Keratinocyte (primary cell): ENCODE measurements at regions not wholly inside any gene's neighbourhood (a gene's known extent, or its start where the extent isn't known, plus 50 kb on each side); places are given as distances from the start of the nearest gene placed in this dataset.

Experiments used
- EZH2 ChIP-seq: IDR thresholded peaks from one replicate; pipeline ENCODE4 v1.6.1; 2012; ENCODE audit warnings: inconsistent platforms, mild to moderate bottlenecking, low read length, moderate library complexity
- TF ChIP-seq, protein P1 (sequence below), 3 experiments: IDR thresholded peaks in 1 of 3; conservative IDR thresholded peaks in 1 of 3; optimal IDR thresholded peaks in 1 of 3; 2 replicates in 2 of 3; 3 replicates in 1 of 3; pipeline versions ENCODE3 to v1.5.1; 2011; ENCODE audit warnings: low read length in 3 of 3, mild to moderate bottlenecking in 3 of 3, moderate library complexity in 2 of 3, control low read depth in 1 of 3, inconsistent platforms in 1 of 3; ENCODE audit not compliant: insufficient read depth in 2 of 3; ENCODE audit errors: extremely low read depth in 1 of 3

DNA sequence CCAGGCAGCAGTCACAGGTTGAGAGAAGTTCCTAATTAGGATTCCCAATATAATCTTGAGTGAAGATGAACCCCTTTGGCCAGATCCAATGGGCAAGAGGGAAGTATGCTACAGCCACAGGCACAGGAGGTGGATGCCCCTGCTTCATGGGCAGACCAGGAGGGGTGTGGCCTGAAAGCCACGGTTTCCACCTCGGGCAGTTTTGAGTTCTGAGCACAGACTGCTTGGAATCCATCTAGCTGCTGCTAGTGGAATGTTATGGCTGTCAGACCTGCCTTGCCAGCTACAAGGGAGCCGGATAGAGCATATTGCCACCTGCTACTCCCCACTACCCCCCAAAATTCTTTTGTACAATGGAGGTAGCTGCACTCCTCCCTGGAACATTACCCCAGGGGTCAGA, 672.9 kb downstream of the HACE1 start:
- TF ChIP-seq, protein P1, sequence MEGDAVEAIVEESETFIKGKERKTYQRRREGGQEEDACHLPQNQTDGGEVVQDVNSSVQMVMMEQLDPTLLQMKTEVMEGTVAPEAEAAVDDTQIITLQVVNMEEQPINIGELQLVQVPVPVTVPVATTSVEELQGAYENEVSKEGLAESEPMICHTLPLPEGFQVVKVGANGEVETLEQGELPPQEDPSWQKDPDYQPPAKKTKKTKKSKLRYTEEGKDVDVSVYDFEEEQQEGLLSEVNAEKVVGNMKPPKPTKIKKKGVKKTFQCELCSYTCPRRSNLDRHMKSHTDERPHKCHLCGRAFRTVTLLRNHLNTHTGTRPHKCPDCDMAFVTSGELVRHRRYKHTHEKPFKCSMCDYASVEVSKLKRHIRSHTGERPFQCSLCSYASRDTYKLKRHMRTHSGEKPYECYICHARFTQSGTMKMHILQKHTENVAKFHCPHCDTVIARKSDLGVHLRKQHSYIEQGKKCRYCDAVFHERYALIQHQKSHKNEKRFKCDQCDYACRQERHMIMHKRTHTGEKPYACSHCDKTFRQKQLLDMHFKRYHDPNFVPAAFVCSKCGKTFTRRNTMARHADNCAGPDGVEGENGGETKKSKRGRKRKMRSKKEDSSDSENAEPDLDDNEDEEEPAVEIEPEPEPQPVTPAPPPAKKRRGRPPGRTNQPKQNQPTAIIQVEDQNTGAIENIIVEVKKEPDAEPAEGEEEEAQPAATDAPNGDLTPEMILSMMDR (optimal IDR thresholded peaks at IDR 0.05 in 1 of 3, IDR thresholded peaks at IDR 0.05 in 1 of 3, conservative IDR thresholded peaks at IDR 0.05 in 1 of 3; ENCODE audit: extremely low read depth in 1 of 3, insufficient read depth in 2 of 3, low read length in 3 of 3), result no peak
- TF ChIP-seq EZH2, result no peak
